GM12878 (cell line): ENCODE measurements at regions not wholly inside any gene's neighbourhood (a gene's known extent, or its start where the extent isn't known, plus 50 kb on each side); places are given as distances from the start of the nearest gene placed in this dataset.

Experiments
- ATAC-seq: fragments of 200-7000 bp; cut with Tn5 transposase; 3 replicates; pipeline ENCODE4 v1.9.1; 2020; ENCODE audit warnings: mild to moderate bottlenecking, moderate library complexity
- BruUV-seq: library from RNA; stranded (reverse); fragments of 400-500 nt; replicated peaks from 2 replicates; lab custom pipeline; 2021; lab: Mats Ljungman, UMichigan
- CTCF ChIA-PET: fragments of 300-600 bp; sonication (Branson Sonifier 250); formaldehyde crosslinking; extraction: SDS; loops from one replicate; lab custom pipeline; 2021; ENCODE audit warnings: inconsistent platforms; lab: Yijun Ruan, JAX
- POLR2A ChIA-PET: fragments of 350-600 bp; formaldehyde crosslinking; extraction: SDS; loops from one replicate; lab custom pipeline; 2021; ENCODE audit warnings: inconsistent platforms; lab: Charles Lee
- RAD21 ChIA-PET: fragments of 300-600 bp; sonication (Branson Sonifier 250); formaldehyde crosslinking; loops from one replicate; lab custom pipeline; 2023; ENCODE audit warnings: antibody characterized with exemption; ENCODE audit not compliant: unreplicated experiment; lab: Charles Lee
- SMC1A ChIA-PET: fragments of 300-600 bp; sonication (Branson Sonifier 250); formaldehyde crosslinking; loops from one replicate; lab custom pipeline; 2023; ENCODE audit not compliant: unreplicated experiment, uncharacterized antibody; lab: Charles Lee
- DNase-seq: peaks from one replicate; pipeline ENCODE4 v3.0.0-alpha.2; 2011; ENCODE audit warnings: low read depth, low spot score
- FAIRE-seq: peaks from 3 replicates; lab custom pipeline; 2011; peaks lifted over from hg19 to GRCh38; lab: Jason Lieb, UNC
- H2AFZ ChIP-seq: 2 replicates; pipeline ENCODE4 v1.6.0; 2011; ENCODE audit warnings: low read depth, low read length, control low read depth; ENCODE audit not compliant: control insufficient read depth
- H3K27ac ChIP-seq: 2 replicates; pipeline ENCODE4 v1.5.1; 2011; ENCODE audit warnings: control low read depth; ENCODE audit not compliant: control insufficient read depth, insufficient read depth
- H3K27me3 ChIP-seq, 2 experiments: replicated peaks in 1 of 2; 2 replicates each; pipeline versions ENCODE4 v1.6.0 to v1.6.1; 2011; ENCODE audit warnings: low read length in 1 of 2; ENCODE audit not compliant: control insufficient read depth in 2 of 2, insufficient read depth in 2 of 2
- H3K36me3 ChIP-seq, 2 experiments: 2 replicates each; pipeline ENCODE4 v1.5.1; 2011; ENCODE audit warnings: low read length in 1 of 2; ENCODE audit not compliant: control insufficient read depth in 2 of 2, insufficient read depth in 2 of 2
- H3K4me1 ChIP-seq: 2 replicates; pipeline ENCODE4 v1.6.1; 2011; ENCODE audit warnings: mild to moderate bottlenecking, low read length, moderate library complexity, mixed read lengths; ENCODE audit not compliant: control insufficient read depth, insufficient read depth
- H3K4me2 ChIP-seq: 2 replicates; pipeline ENCODE4 v1.6.0; 2011; ENCODE audit warnings: control low read depth; ENCODE audit not compliant: control insufficient read depth, insufficient read depth
- H3K4me3 ChIP-seq: fragments of 200-600 bp; sonication (generic); 2 replicates; pipeline ENCODE4 v1.5.1; 2016
- H3K79me2 ChIP-seq: 2 replicates; pipeline ENCODE4 v1.6.0; 2011; ENCODE audit warnings: low read length; ENCODE audit not compliant: control insufficient read depth, insufficient read depth
- H3K9ac ChIP-seq: 2 replicates; pipeline ENCODE4 v1.8.0; 2011; ENCODE audit warnings: low read length, control low read depth, mixed read lengths; ENCODE audit not compliant: control insufficient read depth, insufficient read depth
- H3K9me3 ChIP-seq: replicated peaks from 3 replicates; pipeline ENCODE4 v1.5.1; 2011; ENCODE audit warnings: mild to moderate bottlenecking, low read length; ENCODE audit not compliant: control insufficient read depth, insufficient read depth
- H4K20me1 ChIP-seq: 2 replicates; pipeline ENCODE4 v1.6.0; 2011; ENCODE audit not compliant: control insufficient read depth, insufficient read depth
- ASH2L ChIP-seq: fragments of 300-600, 200-600 bp; sonication (generic); IDR thresholded peaks from 2 replicates; pipeline ENCODE4 v1.6.1; 2017; ENCODE audit warnings: low read depth, mild to moderate bottlenecking, borderline replicate concordance
- CEBPB ChIP-seq, 2 experiments: fragments of 150-350 bp in 1 of 2; IDR thresholded peaks; 2 replicates each; pipeline ENCODE4 v1.6.1; 2012 to 2014; ENCODE audit warnings: low read depth in 2 of 2, low read length in 2 of 2, borderline replicate concordance in 1 of 2, inconsistent platforms in 1 of 2
- CHD1 ChIP-seq: IDR thresholded peaks from 2 replicates; pipeline ENCODE4 v1.6.1; 2012; ENCODE audit warnings: low read depth, low read length, improper control_type of control experiment
- CREB1 ChIP-seq: IDR thresholded peaks from 2 replicates; pipeline ENCODE4 v1.6.1; 2012; ENCODE audit warnings: low read depth, mild to moderate bottlenecking, inconsistent platforms
- DPF2 ChIP-seq: fragments of 450-650 bp; IDR thresholded peaks from 2 replicates; pipeline ENCODE4 v1.6.1; 2017; ENCODE audit warnings: mild to moderate bottlenecking
- E2F8 ChIP-seq: fragments of 450-650 bp; IDR thresholded peaks from 2 replicates; pipeline ENCODE4 v1.6.1; 2018; ENCODE audit warnings: mild to moderate bottlenecking, low read depth, moderate library complexity; ENCODE audit not compliant: partially characterized antibody
- EP300 ChIP-seq, 2 experiments: fragments of 150-350 bp in 1 of 2; IDR thresholded peaks; 2 replicates each; pipeline ENCODE4 v1.6.1; 2011 to 2012; ENCODE audit warnings: low read depth in 2 of 2, low read length in 2 of 2, borderline replicate concordance in 1 of 2, improper control_type of control experiment in 1 of 2, inconsistent platforms in 1 of 2; ENCODE audit not compliant: control insufficient read depth in 1 of 2
- KAT2A ChIP-seq: conservative IDR thresholded peaks from 2 replicates; pipeline ENCODE4 v1.6.1; 2011; ENCODE audit warnings: low read depth, low read length; ENCODE audit not compliant: control insufficient read depth
- MTA2 ChIP-seq: fragments of 450-650 bp; IDR thresholded peaks from 2 replicates; pipeline ENCODE4 v1.6.1; 2016; ENCODE audit warnings: low read depth, mild to moderate bottlenecking, moderate library complexity
- NKRF ChIP-seq: fragments of 450-650 bp; conservative IDR thresholded peaks from 2 replicates; pipeline ENCODE4 v1.6.1; 2017; ENCODE audit warnings: mild to moderate bottlenecking, moderate library complexity
- NR2C1 ChIP-seq: fragments of 450-650 bp; IDR thresholded peaks from 2 replicates; pipeline ENCODE4 v1.6.1; 2017; ENCODE audit warnings: antibody characterized with exemption, mild to moderate bottlenecking, moderate library complexity
- NRF1 ChIP-seq: conservative IDR thresholded peaks from 2 replicates; pipeline ENCODE4 v1.6.1; 2011; ENCODE audit warnings: mild to moderate bottlenecking, low read depth, low read length, improper control_type of control experiment
- SMARCA5 ChIP-seq: fragments of 450-650 bp; IDR thresholded peaks from 2 replicates; pipeline ENCODE4 v1.6.1; 2017; ENCODE audit warnings: mild to moderate bottlenecking
- SRF ChIP-seq, 2 experiments: IDR thresholded peaks; 2 replicates each; pipeline ENCODE4 v1.6.1; 2011; ENCODE audit warnings: low read depth in 2 of 2, low read length in 2 of 2, mild to moderate bottlenecking in 1 of 2, moderate library complexity in 1 of 2
- TAF1 ChIP-seq: IDR thresholded peaks from 2 replicates; pipeline ENCODE4 v1.6.1; 2011; ENCODE audit warnings: mild to moderate bottlenecking, low read depth, low read length, borderline replicate concordance
- ZBTB33 ChIP-seq: fragments of 450-650 bp; IDR thresholded peaks from 2 replicates; pipeline ENCODE4 v1.6.1; 2017; ENCODE audit warnings: mild to moderate bottlenecking
- ZNF24 ChIP-seq: fragments of 450-650 bp; IDR thresholded peaks from 2 replicates; pipeline ENCODE4 v1.6.1; 2017; ENCODE audit warnings: antibody characterized with exemption, mild to moderate bottlenecking
- ZNF384 ChIP-seq: IDR thresholded peaks from 2 replicates; pipeline ENCODE4 v1.6.1; 2012; ENCODE audit warnings: low read depth, mild to moderate bottlenecking, low read length, improper control_type of control experiment, borderline replicate concordance
- WGBS: methylation state at CpG from one replicate; pipeline ENCODE4 v1.1.6; 2016; ENCODE audit warnings: low lambda C conversion rate; ENCODE audit not compliant: insufficient replicate concordance, insufficient coverage; ENCODE audit errors: missing lambda C conversion rate; 5-methylcytosine and 5-hydroxymethylcytosine counted together
- in situ Hi-C: fragments of 300-500 bp; cut with MboI; formaldehyde crosslinking; loops from 9 replicates; pipeline ENCODE4 v1.14.3; 2018; ENCODE audit warnings: mixed read lengths
- intact Hi-C: fragments of 100-400 bp; cut with micrococcal nuclease; formaldehyde crosslinking; loops from one replicate; pipeline ENCODE4 v1.14.2; 2022; ENCODE audit not compliant: unreplicated experiment

- Histone ChIP-seq H3K9me3 (no peaks in the 10 kb centered on the region), H3K79me2 (no peaks in the 10 kb centered on the region), H3K27ac (no peak overlapping the region), H3K4me3 (no peak overlapping the region), H3K9ac (no peak overlapping the region), H4K20me1 (no peaks in the 10 kb centered on the region), H3K27me3 (no peaks in the 10 kb centered on the region), H3K4me2 (no peak overlapping the region), H2AFZ (no peak overlapping the region), H3K4me1 (no peaks in the 10 kb centered on the region), H3K36me3 (no peaks in the 10 kb centered on the region)
- CTCF ChIA-PET = interaction anchor here (1.4 to 4.2 kb wide), 2 partner anchors 13 to 187 kb away, joined by 3 to 24 read pairs; no protein-coding TSS in a partner anchor
- WGBS = 14% methylated on average over 2 of the region's 2 CpGs
- RAD21 ChIA-PET = no interaction called here
- no peak for ATAC-seq
- in situ Hi-C loops = no loop called here
- DNase-seq = no peak
- intact Hi-C loops = no loop called here
- no TSS peak for BruUV-seq
- POLR2A ChIA-PET = no interaction called here
- peak; percentile 44 for FAIRE-seq
- SMC1A ChIA-PET = interaction anchor here (2.2 kb wide), 1 partner anchor 14 kb away, joined by 10 read pairs; no protein-coding TSS in a partner anchor
- no peak for TF ChIP-seq ZBTB33
- TF ChIP-seq CEBPB (IDR thresholded peaks at IDR 0.05; ENCODE audit: borderline replicate concordance in 1 of 2, low read depth in 2 of 2, low read length in 2 of 2) = no peak
- no peak for TF ChIP-seq ZNF24
- TF ChIP-seq DPF2 = no peak
- TF ChIP-seq CHD1 = no peak
- TF ChIP-seq NRF1 = no peak
- no peak for TF ChIP-seq CREB1
- no peak for TF ChIP-seq SMARCA5
- TF ChIP-seq ZNF384 = no peak
- no peak for TF ChIP-seq SRF (IDR thresholded peaks at IDR 0.05; ENCODE audit: low read depth in 2 of 2, low read length in 2 of 2)
- TF ChIP-seq E2F8 = no peak
- TF ChIP-seq TAF1 = no peak
- no peak for TF ChIP-seq ASH2L
- no peak for TF ChIP-seq MTA2
- TF ChIP-seq NKRF = no peak
- no peak for TF ChIP-seq EP300 (IDR thresholded peaks at IDR 0.05; ENCODE audit: borderline replicate concordance in 1 of 2, control insufficient read depth in 1 of 2, low read depth in 2 of 2, low read length in 2 of 2)
- no peak for TF ChIP-seq NR2C1
- no peak for TF ChIP-seq KAT2A
Observed at GRCh38 chr5:42043400-42043799, 118.3 kb downstream of the FBXO4 start.
